Heart left ventricle (tissue), 16 donors: ENCODE measurements at regions not wholly inside any gene's neighbourhood (a gene's known extent, or its start where the extent isn't known, plus 50 kb on each side); places are given as distances from the start of the nearest gene placed in this dataset.

ENCODE experiments used
- ATAC-seq, 4 donors: fragments of 200-7000 bp; cut with Tn5 transposase; one replicate each; pipeline ENCODE4 v1.9.1; 2020 to 2022; ENCODE audit warnings: moderate library complexity in 4 of 4, mild to moderate bottlenecking in 3 of 4, moderate number of reproducible peaks in 1 of 4
- DNase-seq, 5 donors: peaks; one replicate each; pipeline ENCODE4 v3.0.0-alpha.2; 2020
- H3K27ac ChIP-seq, 12 donors: fragments of 200-600 bp; sonication (generic) in 4 of 12; one replicate each; pipeline versions ENCODE4 v1.5.0 to v1.8.0; 2016 to 2022; ENCODE audit warnings: mild to moderate bottlenecking in 2 of 12
- H3K27me3 ChIP-seq, 9 donors: fragments of 200-600 bp; sonication (generic) in 2 of 9; one replicate each; pipeline versions ENCODE4 v1.5.1 to v1.8.0; 2016 to 2022; ENCODE audit warnings: mild to moderate bottlenecking in 3 of 9
- H3K36me3 ChIP-seq, 9 donors: fragments of 200-600 bp; sonication (generic) in 2 of 9; one replicate each; pipeline versions ENCODE4 v1.5.0 to v1.8.0; 2018 to 2022; ENCODE audit warnings: mild to moderate bottlenecking in 2 of 9
- H3K4me1 ChIP-seq, 12 donors: fragments of 200-600 bp; sonication (generic) in 4 of 12; one replicate each; pipeline versions ENCODE4 v1.5.0 to v1.8.0; 2016 to 2022; ENCODE audit warnings: mild to moderate bottlenecking in 3 of 12
- H3K4me3 ChIP-seq, 12 donors: fragments of 200-600 bp; sonication (generic) in 4 of 12; one replicate each; pipeline versions ENCODE4 v1.5.0 to v1.8.0; 2017 to 2022; ENCODE audit warnings: mild to moderate bottlenecking in 9 of 12, moderate library complexity in 4 of 12
- H3K9me3 ChIP-seq, 12 donors: fragments of 200-600 bp; sonication (generic) in 4 of 12; one replicate each; pipeline versions ENCODE4 v1.5.0 to v1.8.0; 2016 to 2022; ENCODE audit warnings: mild to moderate bottlenecking in 1 of 12
- CTCF ChIP-seq, 12 donors: fragments of 200-600 bp; sonication (generic) in 4 of 12; IDR thresholded peaks; one replicate each; pipeline versions ENCODE4 v1.5.0 to v1.8.0; 2018 to 2022; ENCODE audit warnings: antibody characterized with exemption in 12 of 12, mild to moderate bottlenecking in 5 of 12
- POLR2A ChIP-seq, 2 donors: fragments of 450-650 bp; IDR thresholded peaks; one replicate each; pipeline ENCODE4 v1.6.1; 2017; ENCODE audit warnings: antibody characterized with exemption in 2 of 2, mild to moderate bottlenecking in 2 of 2, moderate library complexity in 2 of 2
- WGBS, 4 donors: extraction: QIAGEN DNeasy Blood & Tissue Kit in 2 of 4; methylation state at CpG; one replicate each; pipeline versions ENCODE4 v1.1.5 to v1.1.7; 2013 to 2018; 5-methylcytosine and 5-hydroxymethylcytosine counted together
- intact Hi-C, 10 donors: fragments of 100-400 bp; cut with DNase I; formaldehyde crosslinking; loops; one replicate each; pipeline versions ENCODE4 v1.11.1 to v1.14.2; 2022
- donor health status: ischemic (EF 13 %, LVEDD 7.1; RV severe dilation, severe dysfunction).
- donor health status: healthy with polysubstance abuse.
- donor health status: DM: no; HTN: yes; CAD: no.
- donor health status: DM: no; HTN: no; CAD: no.
- donor health status: ischemic (EF 25% LVEDD 6.9; RV normal size, moderate dysfunction).
- donor health status: ischemic (EF 25% LVEDD 5.7; RV mildly dilated, moderate dysfunction).
- donor health status: healthy.
- donor health status: DM: yes; HTN: yes; CAD: no.
- donor health status: ischemic (EF 35%, LVEDD 5.7; RV mildly dilated, moderate dysfunction).
- donor health status: nonischemic (EF 11% LVEDD 7.7; RV severe dilation, severe dysfunction).
- donor health status: DM: yes; HTN: yes; CAD: no.
- donor health status: PGD.
- donor health status: ischemic (EF 29% LVEDD 5.4; RV normal size, mild dysfunction).
- donor health status: nonischemic (EF 23%, LVEDD 6.1; RV moderate dilation, normal function).

DNA sequence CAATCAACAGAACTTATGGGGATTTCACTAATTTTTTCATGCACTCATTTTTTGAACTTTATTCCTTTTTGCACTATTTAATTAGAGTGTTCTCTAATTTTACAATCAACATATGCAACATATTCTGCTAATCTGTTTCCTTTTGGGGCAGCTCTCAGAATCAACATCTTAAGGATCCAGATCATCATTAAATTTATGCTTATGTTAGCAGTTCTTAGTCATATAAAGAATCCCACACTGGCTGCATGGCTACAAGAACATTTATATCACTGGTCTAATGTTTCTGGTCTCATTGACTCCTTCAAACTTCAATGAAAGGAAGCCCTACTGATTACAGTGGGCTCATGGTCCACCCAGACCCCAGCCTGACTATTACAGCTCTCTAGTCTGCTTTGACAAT is 245.2 kb downstream of the RBM26 start:
- Histone ChIP-seq H3K27ac (no peak overlapping the region), H3K4me1 (no peaks in the 10 kb centered on the region), H3K4me3 (no peak overlapping the region), H3K36me3 (no peaks in the 10 kb centered on the region), H3K27me3 (no peaks in the 10 kb centered on the region), H3K9me3 (no peaks in the 10 kb centered on the region)
- no peak for DNase-seq
- ATAC-seq: no peak
- TF ChIP-seq CTCF (IDR thresholded peaks at IDR 0.05) (no peak), POLR2A (IDR thresholded peaks at IDR 0.05) (no peak)
- intact Hi-C loops: no loop called here

DNA sequence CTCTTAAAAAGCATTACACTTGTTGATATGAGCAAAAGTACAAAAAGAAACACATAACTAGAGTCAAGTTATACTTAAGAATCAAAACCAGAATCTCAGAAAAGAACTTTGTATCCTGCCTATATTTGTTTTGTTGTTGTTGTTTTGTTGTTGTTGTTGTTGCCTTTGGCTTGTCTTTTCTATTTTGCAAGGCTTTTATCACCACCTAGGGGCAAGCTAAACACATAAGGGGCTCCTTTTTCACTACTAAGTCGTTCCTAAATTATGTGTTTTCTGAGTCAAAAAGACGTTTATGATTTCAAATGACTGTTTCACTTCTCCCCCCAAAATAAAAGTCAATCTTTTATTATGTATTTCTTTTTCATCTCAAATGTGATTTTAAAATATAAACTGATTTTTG is 250.2 kb downstream of the RBM26 start:
- Histone ChIP-seq H3K4me1 (no peaks in the 10 kb centered on the region), H3K27me3 (no peaks in the 10 kb centered on the region), H3K9me3 (no peaks in the 10 kb centered on the region), H3K36me3 (no peaks in the 10 kb centered on the region), H3K27ac (no peak overlapping the region), H3K4me3 (no peak overlapping the region)
- DNase-seq (no peak), ATAC-seq (no peak)
- WGBS, 4 donors: 17 to 26% (median 22%) methylated on average over 2 of the region's 2 CpGs
- TF ChIP-seq CTCF (IDR thresholded peaks at IDR 0.05) (no peak), POLR2A (IDR thresholded peaks at IDR 0.05) (no peak)
- intact Hi-C loops: no loop called here

DNA sequence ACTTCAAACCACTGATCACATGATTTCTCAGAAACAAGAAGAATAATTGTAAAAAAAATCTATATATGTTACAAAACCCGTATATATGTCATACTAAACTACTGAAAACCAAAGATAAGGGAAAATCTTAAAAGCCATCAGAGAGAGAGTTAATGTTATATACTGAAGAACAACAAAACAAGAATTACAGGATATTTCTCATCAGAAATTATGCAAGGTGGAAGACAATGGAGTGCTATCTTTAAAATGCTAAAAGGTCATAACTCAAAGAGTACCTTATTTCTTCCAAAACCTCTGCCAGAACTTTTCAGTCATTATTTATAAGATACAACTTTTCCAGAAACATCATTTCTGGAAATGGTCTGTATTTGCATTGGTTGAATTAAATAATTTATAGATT is 256.8 kb downstream of the RBM26 start:
- Histone ChIP-seq H3K36me3 (no peaks in the 10 kb centered on the region), H3K4me3 (no peak overlapping the region), H3K4me1 (no peaks in the 10 kb centered on the region), H3K27ac (no peak overlapping the region), H3K9me3 (peaks cover 0 to 3% (median 0%) of the 10 kb centered on the region in 12 donors), H3K27me3 (no peaks in the 10 kb centered on the region)
- no peak for TF ChIP-seq CTCF (IDR thresholded peaks at IDR 0.05)
- TF ChIP-seq POLR2A (IDR thresholded peaks at IDR 0.05): no peak
- no peak for ATAC-seq
- intact Hi-C loops: no loop called here
- DNase-seq: no peak
- WGBS, 4 donors: 60 to 79% (median 67%) methylated on average over 1 of the region's 1 CpG

- Histone ChIP-seq H3K4me1 (no peaks in the 10 kb centered on the region), H3K4me3 (no peak overlapping the region), H3K27me3 (no peaks in the 10 kb centered on the region), H3K36me3 (no peaks in the 10 kb centered on the region), H3K27ac (no peak overlapping the region), H3K9me3 (no peaks in the 10 kb centered on the region)
- DNase-seq (no peak), ATAC-seq (no peak)
- 80 to 88% (median 83%) methylated on average over 3 of the region's 3 CpGs for WGBS, 4 donors
- intact Hi-C loops: no loop called here
- TF ChIP-seq CTCF (IDR thresholded peaks at IDR 0.05): no peak
- TF ChIP-seq POLR2A (IDR thresholded peaks at IDR 0.05): no peak
Measured at GRCh38 chr13:79141082-79141481, 265.0 kb downstream of the RBM26 start.
